GM12878 (cell line): ENCODE measurements at regions not wholly inside any gene's neighbourhood (a gene's known extent, or its start where the extent isn't known, plus 50 kb on each side); places are given as distances from the start of the nearest gene placed in this dataset.
A peak's percentile ranks its signal among the peaks of the same experiment; 100 is the strongest.
"Not testable (repeated sequence)": the region's sequence is repeated elsewhere in the genome, so short reads cannot be mapped to it uniquely, and the experiment has no call there.

Experiments used
- ATAC-seq: fragments of 200-7000 bp; cut with Tn5 transposase; 3 replicates; pipeline ENCODE4 v1.9.1; 2020; ENCODE audit warnings: mild to moderate bottlenecking, moderate library complexity
- BruUV-seq: library from RNA; stranded (reverse); fragments of 400-500 nt; replicated peaks from 2 replicates; lab custom pipeline; 2021; lab: Mats Ljungman, UMichigan
- CTCF ChIA-PET: fragments of 300-600 bp; sonication (Branson Sonifier 250); formaldehyde crosslinking; extraction: SDS; loops from one replicate; lab custom pipeline; 2021; ENCODE audit warnings: inconsistent platforms; lab: Yijun Ruan, JAX
- POLR2A ChIA-PET: fragments of 350-600 bp; formaldehyde crosslinking; extraction: SDS; loops from one replicate; lab custom pipeline; 2021; ENCODE audit warnings: inconsistent platforms; lab: Charles Lee
- RAD21 ChIA-PET: fragments of 300-600 bp; sonication (Branson Sonifier 250); formaldehyde crosslinking; loops from one replicate; lab custom pipeline; 2023; ENCODE audit warnings: antibody characterized with exemption; ENCODE audit not compliant: unreplicated experiment; lab: Charles Lee
- SMC1A ChIA-PET: fragments of 300-600 bp; sonication (Branson Sonifier 250); formaldehyde crosslinking; loops from one replicate; lab custom pipeline; 2023; ENCODE audit not compliant: unreplicated experiment, uncharacterized antibody; lab: Charles Lee
- DNase-seq: peaks from one replicate; pipeline ENCODE4 v3.0.0-alpha.2; 2011; ENCODE audit warnings: low read depth, low spot score
- FAIRE-seq: peaks from 3 replicates; lab custom pipeline; 2011; peaks lifted over from hg19 to GRCh38; lab: Jason Lieb, UNC
- H2AFZ ChIP-seq: 2 replicates; pipeline ENCODE4 v1.6.0; 2011; ENCODE audit warnings: low read depth, low read length, control low read depth; ENCODE audit not compliant: control insufficient read depth
- H3K27ac ChIP-seq: 2 replicates; pipeline ENCODE4 v1.5.1; 2011; ENCODE audit warnings: control low read depth; ENCODE audit not compliant: control insufficient read depth, insufficient read depth
- H3K27me3 ChIP-seq, 2 experiments: replicated peaks in 1 of 2; 2 replicates each; pipeline versions ENCODE4 v1.6.0 to v1.6.1; 2011; ENCODE audit warnings: low read length in 1 of 2; ENCODE audit not compliant: control insufficient read depth in 2 of 2, insufficient read depth in 2 of 2
- H3K36me3 ChIP-seq, 2 experiments: 2 replicates each; pipeline ENCODE4 v1.5.1; 2011; ENCODE audit warnings: low read length in 1 of 2; ENCODE audit not compliant: control insufficient read depth in 2 of 2, insufficient read depth in 2 of 2
- H3K4me1 ChIP-seq: 2 replicates; pipeline ENCODE4 v1.6.1; 2011; ENCODE audit warnings: mild to moderate bottlenecking, low read length, moderate library complexity, mixed read lengths; ENCODE audit not compliant: control insufficient read depth, insufficient read depth
- H3K4me2 ChIP-seq: 2 replicates; pipeline ENCODE4 v1.6.0; 2011; ENCODE audit warnings: control low read depth; ENCODE audit not compliant: control insufficient read depth, insufficient read depth
- H3K4me3 ChIP-seq: fragments of 200-600 bp; sonication (generic); 2 replicates; pipeline ENCODE4 v1.5.1; 2016
- H3K79me2 ChIP-seq: 2 replicates; pipeline ENCODE4 v1.6.0; 2011; ENCODE audit warnings: low read length; ENCODE audit not compliant: control insufficient read depth, insufficient read depth
- H3K9ac ChIP-seq: 2 replicates; pipeline ENCODE4 v1.8.0; 2011; ENCODE audit warnings: low read length, control low read depth, mixed read lengths; ENCODE audit not compliant: control insufficient read depth, insufficient read depth
- H3K9me3 ChIP-seq: replicated peaks from 3 replicates; pipeline ENCODE4 v1.5.1; 2011; ENCODE audit warnings: mild to moderate bottlenecking, low read length; ENCODE audit not compliant: control insufficient read depth, insufficient read depth
- H4K20me1 ChIP-seq: 2 replicates; pipeline ENCODE4 v1.6.0; 2011; ENCODE audit not compliant: control insufficient read depth, insufficient read depth
- EP300 ChIP-seq, 2 experiments: fragments of 150-350 bp in 1 of 2; IDR thresholded peaks; 2 replicates each; pipeline ENCODE4 v1.6.1; 2011 to 2012; ENCODE audit warnings: low read depth in 2 of 2, low read length in 2 of 2, borderline replicate concordance in 1 of 2, improper control_type of control experiment in 1 of 2, inconsistent platforms in 1 of 2; ENCODE audit not compliant: control insufficient read depth in 1 of 2
- IRF5 ChIP-seq: fragments of 450-650 bp; IDR thresholded peaks from 2 replicates; pipeline ENCODE4 v1.6.1; 2017; ENCODE audit warnings: borderline replicate concordance
- NR2C1 ChIP-seq: fragments of 450-650 bp; IDR thresholded peaks from 2 replicates; pipeline ENCODE4 v1.6.1; 2017; ENCODE audit warnings: antibody characterized with exemption, mild to moderate bottlenecking, moderate library complexity
- SIN3A ChIP-seq: IDR thresholded peaks from 2 replicates; pipeline ENCODE4 v1.6.1; 2012; ENCODE audit warnings: low read depth, low read length, improper control_type of control experiment
- SIX5 ChIP-seq: IDR thresholded peaks from 2 replicates; pipeline ENCODE4 v1.6.1; 2011; ENCODE audit warnings: mild to moderate bottlenecking, low read depth, low read length, moderate library complexity; ENCODE audit not compliant: severe bottlenecking
- SKIL ChIP-seq: fragments of 450-650 bp; IDR thresholded peaks from 2 replicates; pipeline ENCODE4 v1.6.1; 2017; ENCODE audit warnings: mild to moderate bottlenecking, low read depth, inconsistent platforms; ENCODE audit not compliant: poor library complexity, severe bottlenecking
- STAT1 ChIP-seq: fragments of 450-650 bp; conservative IDR thresholded peaks from 2 replicates; pipeline ENCODE4 v1.6.1; 2014; ENCODE audit warnings: antibody characterized with exemption, mild to moderate bottlenecking
- USF1 ChIP-seq: IDR thresholded peaks from 2 replicates; pipeline ENCODE4 v1.6.1; 2011; ENCODE audit warnings: borderline replicate concordance, low read depth, mild to moderate bottlenecking, moderate library complexity, mixed read lengths, low read length; ENCODE audit not compliant: insufficient read depth; ENCODE audit errors: extremely low read length
- WRNIP1 ChIP-seq: IDR thresholded peaks from 2 replicates; pipeline ENCODE4 v1.6.1; 2011; ENCODE audit warnings: low read depth, low read length, improper control_type of control experiment, borderline replicate concordance
- WGBS: methylation state at CpG from one replicate; pipeline ENCODE4 v1.1.6; 2016; ENCODE audit warnings: low lambda C conversion rate; ENCODE audit not compliant: insufficient replicate concordance, insufficient coverage; ENCODE audit errors: missing lambda C conversion rate; 5-methylcytosine and 5-hydroxymethylcytosine counted together
- in situ Hi-C: fragments of 300-500 bp; cut with MboI; formaldehyde crosslinking; loops from 9 replicates; pipeline ENCODE4 v1.14.3; 2018; ENCODE audit warnings: mixed read lengths
- intact Hi-C: fragments of 100-400 bp; cut with micrococcal nuclease; formaldehyde crosslinking; loops from one replicate; pipeline ENCODE4 v1.14.2; 2022; ENCODE audit not compliant: unreplicated experiment

- H3K9me3 ChIP-seq, H3K4me3 ChIP-seq, BruUV-seq, H2AFZ ChIP-seq, H3K79me2 ChIP-seq, ATAC-seq, H3K27me3 ChIP-seq, H3K27ac ChIP-seq, H4K20me1 ChIP-seq, H3K9ac ChIP-seq, in situ Hi-C loops, H3K36me3 ChIP-seq, intact Hi-C loops, POLR2A ChIA-PET, RAD21 ChIA-PET, DNase-seq: not testable (repeated sequence)
- ChIA-PET SMC1A (interaction anchor here (0.7 to 5.6 kb wide), 5 partner anchors 19 to 201 kb away, joined by 3 to 43 read pairs (median 4); no protein-coding TSS in a partner anchor), CTCF (interaction anchor here (0.6 to 1.4 kb wide), 3 partner anchors 11 to 37 kb away, joined by 3 to 9 read pairs (median 3); no protein-coding TSS in a partner anchor)
- WGBS: 0% methylated on average over 2 of the region's 2 CpGs
- peaks cover 62% of the 10 kb centered on the region for H3K4me1 ChIP-seq
- FAIRE-seq: peak; percentile 23
- peak overlapping the region; percentile 54 for H3K4me2 ChIP-seq
Measured at GRCh38 chr11:112624971-112625370, 336.2 kb upstream of the NCAM1 start.

- RAD21 ChIA-PET: interaction anchor here (1.0 to 1.8 kb wide), 2 partner anchors 18 to 21 kb away, joined by 3 to 6 read pairs; no protein-coding TSS in a partner anchor
- 99% methylated on average over 3 of the region's 3 CpGs for WGBS
- TF ChIP-seq USF1: no peak
- no peak for TF ChIP-seq NR2C1
- TF ChIP-seq SIX5: no peak
- TF ChIP-seq STAT1: no peak
- no peak for TF ChIP-seq EP300 (IDR thresholded peaks at IDR 0.05; ENCODE audit: borderline replicate concordance in 1 of 2, control insufficient read depth in 1 of 2, low read depth in 2 of 2, low read length in 2 of 2)
- no peak for TF ChIP-seq WRNIP1
- TF ChIP-seq IRF5: no peak
- TF ChIP-seq SIN3A: no peak
- TF ChIP-seq SKIL: no peak
Measured at GRCh38 chr11:112625814-112626213, 335.4 kb upstream of the NCAM1 start.

More at GRCh38 chr11:112625814-112626213, 335.4 kb upstream of the NCAM1 start:
- intact Hi-C loops: no loop called here
- Histone ChIP-seq H3K27me3 (no peaks in the 10 kb centered on the region), H3K27ac (peak overlapping the region; percentile 88; the same call in 1 of the 2 replicates), H3K4me2 (peak overlapping the region; percentile 54; the same call in 1 of the 2 replicates), H4K20me1 (no peaks in the 10 kb centered on the region), H3K9ac (no peak overlapping the region), H3K4me1 (peaks cover 65% of the 10 kb centered on the region), H3K79me2 (0 out of 2 replicates have a peak, but pooled peaks cover 1% of the 10 kb centered on the region), H3K36me3 (no peaks in the 10 kb centered on the region), H3K9me3 (no peaks in the 10 kb centered on the region; the same call in 1 of the 3 replicates), H2AFZ (no peak overlapping the region), H3K4me3 (peak overlapping the region; percentile 18; the same call in 1 of the 2 replicates)
- DNase-seq (no peak), ATAC-seq (no peak), FAIRE-seq (no peak)
- BruUV-seq: no TSS peak
- in situ Hi-C loops: no loop called here
- ChIA-PET SMC1A (interaction anchor here (1.2 to 5.6 kb wide), 6 partner anchors 16 to 41 kb away, joined by 3 to 43 read pairs (median 6); no protein-coding TSS in a partner anchor), POLR2A (interaction anchor here (1.0 kb wide), 1 partner anchor 10 kb away, joined by 3 read pairs; no protein-coding TSS in a partner anchor), CTCF (interaction anchor here (0.9 kb wide), 1 partner anchor 12 kb away, joined by 3 read pairs; no protein-coding TSS in a partner anchor)
